ENCODE measurements at regions not wholly inside any gene's neighbourhood (a gene's known extent, or its start where the extent isn't known, plus 50 kb on each side); places are given as distances from the start of the nearest gene placed in this dataset.

DNA sequence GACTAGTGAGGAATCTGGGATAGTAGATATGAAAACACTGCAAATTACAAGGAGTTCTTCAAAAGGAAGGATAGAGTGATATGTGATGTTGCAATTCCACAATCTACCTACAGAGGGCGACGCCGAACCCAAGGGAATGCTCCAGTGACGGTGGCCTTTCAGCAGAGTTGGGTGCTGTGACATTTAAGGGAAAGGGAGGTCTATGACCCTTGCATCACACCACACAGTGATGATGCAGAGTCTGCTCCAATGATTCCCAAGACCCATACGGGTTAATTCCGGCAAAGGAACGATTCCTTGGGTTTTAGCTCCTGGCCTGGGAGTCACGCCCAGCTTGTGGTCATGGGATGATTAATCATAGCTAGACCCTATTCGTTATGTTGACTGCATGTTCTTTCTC, 123.0 kb upstream of the IGSF21 start:
- Histone ChIP-seq H3K9me3 (peaks cover 0 to 11% (median 7%) of the 10 kb centered on the region in 4 donors), H3K27ac (replicated peaks in 1 of 4) (no peak overlapping the region), H3K27me3 (peaks cover 0 to 72% (median 4%) of the 10 kb centered on the region in 4 donors), H3K4me1 (no peaks in the 10 kb centered on the region), H3K36me3 (no peaks in the 10 kb centered on the region), H3K4me3 (no peak overlapping the region)
- intact Hi-C loops (cut with DNase I) = no loop called here
- 37% methylated on average over 9 of the region's 9 CpGs for WGBS
- TF ChIP-seq, protein P1, sequence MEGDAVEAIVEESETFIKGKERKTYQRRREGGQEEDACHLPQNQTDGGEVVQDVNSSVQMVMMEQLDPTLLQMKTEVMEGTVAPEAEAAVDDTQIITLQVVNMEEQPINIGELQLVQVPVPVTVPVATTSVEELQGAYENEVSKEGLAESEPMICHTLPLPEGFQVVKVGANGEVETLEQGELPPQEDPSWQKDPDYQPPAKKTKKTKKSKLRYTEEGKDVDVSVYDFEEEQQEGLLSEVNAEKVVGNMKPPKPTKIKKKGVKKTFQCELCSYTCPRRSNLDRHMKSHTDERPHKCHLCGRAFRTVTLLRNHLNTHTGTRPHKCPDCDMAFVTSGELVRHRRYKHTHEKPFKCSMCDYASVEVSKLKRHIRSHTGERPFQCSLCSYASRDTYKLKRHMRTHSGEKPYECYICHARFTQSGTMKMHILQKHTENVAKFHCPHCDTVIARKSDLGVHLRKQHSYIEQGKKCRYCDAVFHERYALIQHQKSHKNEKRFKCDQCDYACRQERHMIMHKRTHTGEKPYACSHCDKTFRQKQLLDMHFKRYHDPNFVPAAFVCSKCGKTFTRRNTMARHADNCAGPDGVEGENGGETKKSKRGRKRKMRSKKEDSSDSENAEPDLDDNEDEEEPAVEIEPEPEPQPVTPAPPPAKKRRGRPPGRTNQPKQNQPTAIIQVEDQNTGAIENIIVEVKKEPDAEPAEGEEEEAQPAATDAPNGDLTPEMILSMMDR (IDR thresholded peaks at IDR 0.05) = peak in 1 of 3 experiments; percentile 30
- no peak for TF ChIP-seq EP300 (IDR thresholded peaks at IDR 0.05)
- no peak for TF ChIP-seq POLR2A (IDR thresholded peaks at IDR 0.05; ENCODE audit: low read depth)
- no peak for DNase-seq (ENCODE audit: extremely low spot score)

DNA sequence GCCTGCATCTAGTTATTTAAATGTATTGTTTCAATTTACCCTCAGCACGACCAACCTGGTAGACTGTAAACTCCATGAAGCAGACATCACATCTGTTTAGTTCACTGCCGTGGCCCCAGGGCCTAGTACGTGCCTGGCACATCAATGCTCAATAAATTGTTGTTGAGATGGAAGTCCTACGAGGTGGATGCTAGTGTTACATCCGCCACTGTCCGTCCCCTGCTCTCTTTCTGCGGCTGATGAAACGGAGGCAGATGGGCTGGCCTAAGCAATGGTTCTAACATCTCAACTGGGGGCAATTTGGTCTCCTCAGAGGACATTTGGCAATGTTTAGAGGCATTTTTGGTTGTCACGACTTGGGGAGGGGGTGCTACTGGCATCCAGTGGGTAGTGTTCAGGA, 121.4 kb upstream of the IGSF21 start:
- no peak overlapping the region for H3K4me3 ChIP-seq
- peaks cover 0 to 57% (median 1%) of the 10 kb centered on the region in 4 donors for H3K27me3 ChIP-seq
- TF ChIP-seq, protein P1 (IDR thresholded peaks at IDR 0.05) = no peak
- no peak for TF ChIP-seq POLR2A (IDR thresholded peaks at IDR 0.05; ENCODE audit: low read depth)
- TF ChIP-seq EP300 (IDR thresholded peaks at IDR 0.05) = no peak
- no peak for TF ChIP-seq POLR2AphosphoS5 (IDR thresholded peaks at IDR 0.05)
- H3K9me3 ChIP-seq = peaks cover 0 to 11% (median 7%) of the 10 kb centered on the region in 4 donors
- no peak for DNase-seq (ENCODE audit: extremely low spot score)
- no peaks in the 10 kb centered on the region for H3K4me1 ChIP-seq
- intact Hi-C loops (cut with DNase I) = no loop called here
- WGBS = 83% methylated on average over 9 of the region's 9 CpGs
- H3K27ac ChIP-seq (replicated peaks in 1 of 4) = no peak overlapping the region
- no peaks in the 10 kb centered on the region for H3K36me3 ChIP-seq

DNA sequence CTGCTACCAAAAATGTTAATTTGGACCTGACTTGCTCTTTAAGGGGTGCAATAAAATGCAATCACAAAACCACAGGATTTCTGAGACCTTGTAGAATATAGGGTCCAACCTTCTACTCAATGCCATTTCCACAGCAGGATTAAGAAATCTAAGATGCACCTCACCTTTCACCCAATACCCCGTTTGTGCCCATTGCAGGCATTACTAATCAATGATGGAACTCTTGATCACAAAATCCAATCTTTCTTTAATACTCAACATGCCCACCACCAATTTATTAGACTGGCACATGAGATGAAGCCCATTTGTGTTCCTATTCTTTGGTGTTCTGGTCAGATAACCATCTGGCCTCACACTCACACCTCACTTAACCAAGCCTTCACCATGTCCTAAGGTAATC, 117.2 kb upstream of the IGSF21 start:
- WGBS = 74% methylated on average over 1 of the region's 1 CpG
- Histone ChIP-seq H3K27me3 (peaks cover 0 to 21% (median 0%) of the 10 kb centered on the region in 4 donors), H3K4me3 (no peak overlapping the region), H3K4me1 (no peaks in the 10 kb centered on the region), H3K36me3 (no peaks in the 10 kb centered on the region), H3K9me3 (peaks cover 0 to 4% (median 4%) of the 10 kb centered on the region in 4 donors), H3K27ac (replicated peaks in 1 of 4) (no peak overlapping the region)
- intact Hi-C loops (cut with DNase I) = no loop called here
- no peak for DNase-seq (ENCODE audit: extremely low spot score)
- TF ChIP-seq, protein P1 (IDR thresholded peaks at IDR 0.05) = no peak
- TF ChIP-seq EP300 (IDR thresholded peaks at IDR 0.05) = no peak
- no peak for TF ChIP-seq POLR2A (IDR thresholded peaks at IDR 0.05; ENCODE audit: low read depth)
- no peak for TF ChIP-seq POLR2AphosphoS5 (IDR thresholded peaks at IDR 0.05)

DNA sequence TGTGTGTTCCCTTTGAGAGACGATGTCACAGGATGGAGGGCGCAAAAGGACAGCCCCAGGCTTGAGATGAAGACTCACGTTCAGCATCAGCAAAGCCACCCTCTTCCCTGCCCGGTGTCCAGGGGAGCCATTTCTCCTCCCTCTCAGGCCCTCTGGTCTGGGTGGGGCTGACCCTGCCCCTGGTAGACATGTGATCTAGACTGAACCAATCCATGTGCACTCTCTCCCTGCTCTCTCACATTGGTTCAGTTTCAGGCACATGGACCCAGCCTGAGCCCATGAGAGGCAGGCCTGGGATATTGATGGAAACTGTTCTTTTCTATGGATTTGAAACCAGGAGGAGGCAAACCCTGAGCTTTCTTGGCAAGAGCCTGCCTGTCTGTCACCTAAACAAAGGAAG, 115.6 kb upstream of the IGSF21 start:
- Histone ChIP-seq H3K27ac (replicated peaks in 1 of 4) (no peak overlapping the region), H3K4me3 (no peak overlapping the region), H3K4me1 (no peaks in the 10 kb centered on the region), H3K27me3 (peaks cover 0 to 27% (median 0%) of the 10 kb centered on the region in 4 donors), H3K9me3 (no peaks in the 10 kb centered on the region), H3K36me3 (no peaks in the 10 kb centered on the region)
- DNase-seq (ENCODE audit: extremely low spot score) = no peak
- intact Hi-C loops (cut with DNase I) = no loop called here
- TF ChIP-seq POLR2A (IDR thresholded peaks at IDR 0.05; ENCODE audit: low read depth) (no peak), POLR2AphosphoS5 (IDR thresholded peaks at IDR 0.05) (no peak), EP300 (IDR thresholded peaks at IDR 0.05) (no peak)
- TF ChIP-seq, protein P1 (IDR thresholded peaks at IDR 0.05) = no peak
- 67% methylated on average over 4 of the region's 4 CpGs for WGBS

DNA sequence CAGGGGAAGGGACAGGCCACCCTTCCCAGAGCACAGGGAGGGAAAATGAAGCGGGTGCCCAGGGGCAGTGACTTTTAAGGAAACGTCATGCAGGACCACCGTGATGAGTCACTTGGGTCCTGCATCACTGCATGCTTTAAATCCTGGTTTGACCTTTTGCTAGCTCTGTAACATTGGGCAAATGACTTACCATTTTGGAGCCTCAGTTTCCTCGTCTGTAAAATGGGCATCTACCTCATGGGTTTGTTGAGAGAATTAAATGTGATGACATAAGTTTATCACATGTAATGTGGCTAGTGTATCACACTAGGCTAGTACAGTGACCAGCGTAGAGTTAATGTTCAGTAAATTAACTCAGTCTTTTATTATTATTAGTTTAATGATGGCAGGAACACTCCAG, 114.8 kb upstream of the IGSF21 start:
- DNase-seq (ENCODE audit: extremely low spot score) = no peak
- 88% methylated on average over 5 of the region's 5 CpGs for WGBS
- H3K27ac ChIP-seq (replicated peaks in 1 of 4) = no peak overlapping the region
- H3K36me3 ChIP-seq = no peaks in the 10 kb centered on the region
- H3K4me1 ChIP-seq = no peaks in the 10 kb centered on the region
- H3K9me3 ChIP-seq = no peaks in the 10 kb centered on the region
- no peak overlapping the region for H3K4me3 ChIP-seq
- H3K27me3 ChIP-seq = peaks cover 0 to 30% (median 0%) of the 10 kb centered on the region in 4 donors
- intact Hi-C loops (cut with DNase I) = no loop called here
- TF ChIP-seq POLR2AphosphoS5 (IDR thresholded peaks at IDR 0.05) = no peak
- TF ChIP-seq, protein P1 (IDR thresholded peaks at IDR 0.05) = no peak
- TF ChIP-seq POLR2A (IDR thresholded peaks at IDR 0.05; ENCODE audit: low read depth) = no peak
- no peak for TF ChIP-seq EP300 (IDR thresholded peaks at IDR 0.05)
